Fibroblast of gingiva (primary cell): ENCODE measurements at regions not wholly inside any gene's neighbourhood (a gene's known extent, or its start where the extent isn't known, plus 50 kb on each side); places are given as distances from the start of the nearest gene placed in this dataset.

ENCODE experiments used
- DNase-seq: peaks from one replicate; pipeline ENCODE4 v3.0.0-alpha.2; 2011; ENCODE audit warnings: low read depth

- DNase-seq: no peak
These were observed 267.9 kb upstream of the FAT3 start for GRCh38 chr11:91956711-91957110.

- DNase-seq: no peak
These were observed 269.4 kb upstream of the FAT3 start for GRCh38 chr11:91955206-91955605.

- no peak for DNase-seq
These were observed 272.6 kb upstream of the FAT3 start for GRCh38 chr11:91952056-91952455.

GRCh38 chr11:91947215-91947820 is 277.3 kb upstream of the FAT3 start:
- no peak for DNase-seq

- no peak for DNase-seq
These were observed 278.1 kb upstream of the FAT3 start for GRCh38 chr11:91946397-91946951.

- no peak for DNase-seq
These were observed 289.5 kb upstream of the FAT3 start for GRCh38 chr11:91935120-91935519.

GRCh38 chr11:91932151-91932821 is 292.3 kb upstream of the FAT3 start:
- DNase-seq: no peak

- no peak for DNase-seq
These were observed 297.2 kb upstream of the FAT3 start for GRCh38 chr11:91927448-91927847.

GRCh38 chr11:91926965-91927364 is 297.7 kb upstream of the FAT3 start:
- DNase-seq: no peak

GRCh38 chr11:91922846-91923245 is 301.8 kb upstream of the FAT3 start:
- no peak for DNase-seq

GRCh38 chr11:91921974-91922373 is 302.6 kb upstream of the FAT3 start:
- no peak for DNase-seq

GRCh38 chr11:91913407-91913806 is 311.2 kb upstream of the FAT3 start:
- DNase-seq: no peak

GRCh38 chr11:91912322-91912721 is 312.3 kb upstream of the FAT3 start:
- DNase-seq: no peak

GRCh38 chr11:91906871-91907624 is 317.6 kb upstream of the FAT3 start:
- no peak for DNase-seq

GRCh38 chr11:91904792-91905785 is 319.5 kb upstream of the FAT3 start:
- no peak for DNase-seq

GRCh38 chr11:91902312-91902711 is 322.3 kb upstream of the FAT3 start:
- no peak for DNase-seq

GRCh38 chr11:91880660-91881059 is 344.0 kb upstream of the FAT3 start:
- no peak for DNase-seq

- no peak for DNase-seq
These were observed 347.9 kb upstream of the FAT3 start for GRCh38 chr11:91876746-91877145.

GRCh38 chr11:91872243-91872642 is 352.4 kb upstream of the FAT3 start:
- DNase-seq: no peak

- DNase-seq: no peak
These were observed 352.8 kb upstream of the FAT3 start for GRCh38 chr11:91871791-91872190.

GRCh38 chr11:91871048-91871447 is 353.6 kb upstream of the FAT3 start:
- DNase-seq: no peak

GRCh38 chr11:91869686-91870085 is 354.9 kb upstream of the FAT3 start:
- no peak for DNase-seq
